CD4-positive, alpha-beta memory T cell (primary cell): ENCODE measurements at regions not wholly inside any gene's neighbourhood (a gene's known extent, or its start where the extent isn't known, plus 50 kb on each side); places are given as distances from the start of the nearest gene placed in this dataset.

ENCODE experiments used
- CTCF ChIA-PET: fragments of 350-600 bp; sonication (Branson Sonifier 250); formaldehyde crosslinking; loops from one replicate; lab custom pipeline; 2021; ENCODE audit warnings: inconsistent platforms; ENCODE audit not compliant: partially characterized antibody; lab: Charles Lee
- POLR2A ChIA-PET: fragments of 350-600 bp; sonication (Branson Sonifier 250); formaldehyde crosslinking; loops from one replicate; lab custom pipeline; 2021; ENCODE audit not compliant: partially characterized antibody; lab: Charles Lee
- DNase-seq, 5 donors: peaks; one replicate each; pipeline versions ENCODE4 v3.0.0 to v3.0.0-alpha.2; 2020 to 2022; ENCODE audit warnings: mixed read lengths in 1 of 5
- H3K27ac ChIP-seq: one replicate; pipeline ENCODE4 v1.7.0; 2013; ENCODE audit warnings: low read depth, low read length
- H3K27me3 ChIP-seq: 2 replicates; pipeline ENCODE4 v1.7.0; 2013; ENCODE audit warnings: mild to moderate bottlenecking, low read length, moderate library complexity; ENCODE audit not compliant: insufficient read depth
- H3K36me3 ChIP-seq: 2 replicates; pipeline ENCODE4 v1.7.0; 2013; ENCODE audit warnings: mild to moderate bottlenecking, low read length, moderate library complexity; ENCODE audit not compliant: insufficient read depth
- H3K4me1 ChIP-seq: 2 replicates; pipeline ENCODE4 v1.7.0; 2013; ENCODE audit warnings: mild to moderate bottlenecking, low read length, moderate library complexity; ENCODE audit not compliant: insufficient read depth
- H3K4me3 ChIP-seq, 2 donors: one replicate each; pipeline ENCODE4 v1.7.0; 2013; ENCODE audit warnings: low read length in 2 of 2, mild to moderate bottlenecking in 1 of 2
- H3K9me3 ChIP-seq, 2 donors: one replicate each; pipeline ENCODE4 v1.7.0; 2013; ENCODE audit warnings: low read length in 2 of 2, control low read depth in 1 of 2; ENCODE audit not compliant: control insufficient read depth in 1 of 2
- H3K27ac Mint-ChIP-seq, 7 donors: one replicate each; pipeline ENCODE4 v1.8.0; 2020 to 2021; ENCODE audit warnings: mixed read lengths in 7 of 7, mild to moderate bottlenecking in 6 of 7, inconsistent platforms in 3 of 7, moderate library complexity in 3 of 7
- H3K27me3 Mint-ChIP-seq, 2 donors: one replicate each; pipeline ENCODE4 v1.8.0; 2020 to 2021; ENCODE audit warnings: mixed read lengths in 2 of 2
- H3K36me3 Mint-ChIP-seq, 2 donors: one replicate each; pipeline ENCODE4 v1.8.0; 2020 to 2021; ENCODE audit warnings: mixed read lengths in 2 of 2, inconsistent platforms in 1 of 2, mild to moderate bottlenecking in 1 of 2
- H3K4me1 Mint-ChIP-seq, 4 donors: one replicate each; pipeline ENCODE4 v1.8.0; 2020 to 2021; ENCODE audit warnings: mixed read lengths in 4 of 4, mild to moderate bottlenecking in 1 of 4
- H3K4me3 Mint-ChIP-seq, 8 donors: one replicate each; pipeline ENCODE4 v1.8.0; 2020 to 2021; ENCODE audit warnings: mixed read lengths in 8 of 8, mild to moderate bottlenecking in 7 of 8, moderate library complexity in 6 of 8, inconsistent platforms in 3 of 8
- H3K9me3 Mint-ChIP-seq, 8 donors: one replicate each; pipeline ENCODE4 v1.8.0; 2020 to 2021; ENCODE audit warnings: mixed read lengths in 8 of 8, mild to moderate bottlenecking in 5 of 8, inconsistent platforms in 3 of 8, moderate library complexity in 1 of 8
- intact Hi-C: fragments of 100-400 bp; cut with micrococcal nuclease; formaldehyde crosslinking; loops from one replicate; pipeline ENCODE4 v1.15.1; 2023

- Histone ChIP-seq H3K36me3 (no peaks in the 10 kb centered on the region), H3K27ac (no peak overlapping the region), H3K4me3 (no peak overlapping the region), H3K27me3 (no peaks in the 10 kb centered on the region), H3K9me3 (no peaks in the 10 kb centered on the region), H3K4me1 (no peaks in the 10 kb centered on the region)
- H3K9me3 Mint-ChIP-seq, result peaks cover 0 to 6% (median 0%) of the 10 kb centered on the region in 8 donors
- H3K27me3 Mint-ChIP-seq, result no peaks in the 10 kb centered on the region
- H3K4me3 Mint-ChIP-seq, result no peak overlapping the region
- no peaks in the 10 kb centered on the region for H3K36me3 Mint-ChIP-seq
- H3K4me1 Mint-ChIP-seq, result no peaks in the 10 kb centered on the region
- POLR2A ChIA-PET, result no interaction called here
- intact Hi-C loops, result no loop called here
- no peak overlapping the region for H3K27ac Mint-ChIP-seq
- CTCF ChIA-PET, result no interaction called here
- DNase-seq, result no peak
Measured at GRCh38 chr1:82972841-82973553, 1025.9 kb downstream of the TTLL7 start.

GRCh38 chr1:82969340-82969739 lies 1029.6 kb downstream of the TTLL7 start:
- intact Hi-C loops, result no loop called here
- POLR2A ChIA-PET, result no interaction called here
- H3K27ac ChIP-seq, result no peak overlapping the region
- no peaks in the 10 kb centered on the region for H3K36me3 ChIP-seq
- H3K4me1 ChIP-seq, result no peaks in the 10 kb centered on the region
- peaks cover 0 to 2% (median 0%) of the 10 kb centered on the region in 8 donors for H3K9me3 Mint-ChIP-seq
- no peaks in the 10 kb centered on the region for H3K36me3 Mint-ChIP-seq
- no peaks in the 10 kb centered on the region for H3K27me3 ChIP-seq
- H3K4me3 ChIP-seq, result no peak overlapping the region
- H3K4me1 Mint-ChIP-seq, result no peaks in the 10 kb centered on the region
- no peak for DNase-seq
- H3K27me3 Mint-ChIP-seq, result no peaks in the 10 kb centered on the region
- CTCF ChIA-PET, result interaction anchor here (0.7 kb wide), 1 partner anchor 15 kb away, joined by 3 read pairs; no protein-coding TSS in a partner anchor
- H3K9me3 ChIP-seq, result no peaks in the 10 kb centered on the region
- H3K4me3 Mint-ChIP-seq, result no peak overlapping the region
- H3K27ac Mint-ChIP-seq, result no peak overlapping the region

- H3K9me3 ChIP-seq, result no peaks in the 10 kb centered on the region
- CTCF ChIA-PET, result no interaction called here
- Mint-ChIP-seq H3K4me1 (no peaks in the 10 kb centered on the region), H3K9me3 (peaks cover 0 to 2% (median 0%) of the 10 kb centered on the region in 8 donors), H3K27me3 (no peaks in the 10 kb centered on the region), H3K27ac (no peak overlapping the region), H3K36me3 (no peaks in the 10 kb centered on the region), H3K4me3 (no peak overlapping the region)
- DNase-seq, result no peak
- POLR2A ChIA-PET, result no interaction called here
- intact Hi-C loops, result no loop called here
- H3K36me3 ChIP-seq, result no peaks in the 10 kb centered on the region
- no peak overlapping the region for H3K27ac ChIP-seq
- no peaks in the 10 kb centered on the region for H3K4me1 ChIP-seq
- H3K4me3 ChIP-seq, result no peak overlapping the region
- no peaks in the 10 kb centered on the region for H3K27me3 ChIP-seq
Measured at GRCh38 chr1:82962658-82963057, 1036.3 kb downstream of the TTLL7 start.

- H3K9me3 Mint-ChIP-seq, result peaks cover 0 to 2% (median 0%) of the 10 kb centered on the region in 8 donors
- no peaks in the 10 kb centered on the region for H3K27me3 ChIP-seq
- DNase-seq, result no peak
- H3K4me1 ChIP-seq, result no peaks in the 10 kb centered on the region
- no peak overlapping the region for H3K4me3 Mint-ChIP-seq
- H3K27me3 Mint-ChIP-seq, result no peaks in the 10 kb centered on the region
- H3K4me3 ChIP-seq, result no peak overlapping the region
- H3K36me3 ChIP-seq, result no peaks in the 10 kb centered on the region
- no peak overlapping the region for H3K27ac ChIP-seq
- POLR2A ChIA-PET, result no interaction called here
- no peak overlapping the region for H3K27ac Mint-ChIP-seq
- no peaks in the 10 kb centered on the region for H3K4me1 Mint-ChIP-seq
- CTCF ChIA-PET, result no interaction called here
- no peaks in the 10 kb centered on the region for H3K9me3 ChIP-seq
- H3K36me3 Mint-ChIP-seq, result no peaks in the 10 kb centered on the region
- intact Hi-C loops, result no loop called here
Measured at GRCh38 chr1:82950606-82951200, 1048.2 kb downstream of the TTLL7 start.

- Histone ChIP-seq H3K4me1 (no peaks in the 10 kb centered on the region), H3K4me3 (no peak overlapping the region), H3K27me3 (no peaks in the 10 kb centered on the region), H3K36me3 (no peaks in the 10 kb centered on the region), H3K27ac (no peak overlapping the region), H3K9me3 (no peaks in the 10 kb centered on the region)
- ChIA-PET CTCF (no interaction called here), POLR2A (no interaction called here)
- Mint-ChIP-seq H3K27ac (no peak overlapping the region), H3K4me3 (no peak overlapping the region), H3K36me3 (no peaks in the 10 kb centered on the region), H3K27me3 (no peaks in the 10 kb centered on the region), H3K4me1 (no peaks in the 10 kb centered on the region), H3K9me3 (no peaks in the 10 kb centered on the region)
- no peak for DNase-seq
- intact Hi-C loops, result no loop called here
Measured at GRCh38 chr1:82948386-82948785, 1050.5 kb downstream of the TTLL7 start.

GRCh38 chr1:82947278-82947677 lies 1051.7 kb downstream of the TTLL7 start:
- ChIA-PET CTCF (no interaction called here), POLR2A (no interaction called here)
- no peaks in the 10 kb centered on the region for H3K4me1 Mint-ChIP-seq
- H3K36me3 Mint-ChIP-seq, result no peaks in the 10 kb centered on the region
- DNase-seq, result no peak
- no peaks in the 10 kb centered on the region for H3K27me3 Mint-ChIP-seq
- Histone ChIP-seq H3K4me3 (no peak overlapping the region), H3K27ac (no peak overlapping the region), H3K27me3 (no peaks in the 10 kb centered on the region), H3K9me3 (no peaks in the 10 kb centered on the region), H3K4me1 (no peaks in the 10 kb centered on the region), H3K36me3 (no peaks in the 10 kb centered on the region)
- H3K27ac Mint-ChIP-seq, result no peak overlapping the region
- intact Hi-C loops, result no loop called here
- H3K9me3 Mint-ChIP-seq, result no peaks in the 10 kb centered on the region
- no peak overlapping the region for H3K4me3 Mint-ChIP-seq

- H3K9me3 Mint-ChIP-seq, result no peaks in the 10 kb centered on the region
- intact Hi-C loops, result no loop called here
- no peaks in the 10 kb centered on the region for H3K36me3 ChIP-seq
- no peaks in the 10 kb centered on the region for H3K9me3 ChIP-seq
- no peaks in the 10 kb centered on the region for H3K27me3 ChIP-seq
- H3K4me3 ChIP-seq, result no peak overlapping the region
- H3K27ac ChIP-seq, result no peak overlapping the region
- ChIA-PET POLR2A (no interaction called here), CTCF (no interaction called here)
- no peaks in the 10 kb centered on the region for H3K27me3 Mint-ChIP-seq
- no peak for DNase-seq
- H3K4me1 ChIP-seq, result no peaks in the 10 kb centered on the region
- no peak overlapping the region for H3K4me3 Mint-ChIP-seq
- no peaks in the 10 kb centered on the region for H3K36me3 Mint-ChIP-seq
- H3K27ac Mint-ChIP-seq, result no peak overlapping the region
- H3K4me1 Mint-ChIP-seq, result no peaks in the 10 kb centered on the region
Measured at GRCh38 chr1:82946096-82946605, 1052.8 kb downstream of the TTLL7 start.
